ENCODE measurements at regions not wholly inside any gene's neighbourhood (a gene's known extent, or its start where the extent isn't known, plus 50 kb on each side); places are given as distances from the start of the nearest gene placed in this dataset.

DNA sequence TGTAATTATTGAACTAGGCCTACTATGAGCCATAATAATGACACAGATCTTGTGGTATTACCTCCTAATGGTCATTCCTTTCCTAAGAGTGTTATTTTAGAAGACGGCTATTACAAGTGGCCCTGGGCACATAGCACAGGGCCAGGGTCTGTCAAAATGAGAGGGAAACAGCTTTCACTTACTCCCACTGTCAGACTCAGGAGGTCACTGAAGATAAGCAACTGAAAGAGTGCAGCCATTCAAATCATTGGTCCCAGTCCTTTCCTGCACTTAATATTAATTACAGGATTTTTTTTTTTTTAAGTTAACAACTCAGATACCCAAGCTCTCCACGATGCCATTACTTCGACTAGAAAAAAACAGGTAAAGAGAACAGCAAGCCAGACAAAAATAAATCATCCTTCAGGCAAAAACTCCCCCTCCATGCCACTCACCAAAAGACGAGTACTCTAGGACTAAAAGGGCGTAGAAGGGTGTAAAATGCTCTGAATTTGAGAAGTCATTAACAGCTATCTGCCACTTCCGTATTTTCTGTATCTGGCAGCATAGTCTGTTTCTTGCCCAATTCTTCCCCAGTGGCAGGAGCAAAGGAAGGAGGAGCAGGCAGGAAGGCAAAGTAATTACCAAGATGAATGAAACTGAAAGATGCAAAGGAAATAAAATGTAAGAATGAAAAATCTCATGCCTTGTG, 87.4 kb downstream of the ZNF608 start:
- no peak for ATAC-seq
- H3K9me3 Mint-ChIP-seq (ENCODE audit: low read depth) = no peaks in the 10 kb centered on the region
- CTCF ChIA-PET = no interaction called here
- H3K27ac Mint-ChIP-seq = no peak overlapping the region
- no peaks in the 10 kb centered on the region for H3K4me1 Mint-ChIP-seq
- no peaks in the 10 kb centered on the region for H3K27me3 Mint-ChIP-seq
- DNase-seq = no peak
- H3K36me3 Mint-ChIP-seq = no peaks in the 10 kb centered on the region
- H3K4me3 Mint-ChIP-seq = no peak overlapping the region

DNA sequence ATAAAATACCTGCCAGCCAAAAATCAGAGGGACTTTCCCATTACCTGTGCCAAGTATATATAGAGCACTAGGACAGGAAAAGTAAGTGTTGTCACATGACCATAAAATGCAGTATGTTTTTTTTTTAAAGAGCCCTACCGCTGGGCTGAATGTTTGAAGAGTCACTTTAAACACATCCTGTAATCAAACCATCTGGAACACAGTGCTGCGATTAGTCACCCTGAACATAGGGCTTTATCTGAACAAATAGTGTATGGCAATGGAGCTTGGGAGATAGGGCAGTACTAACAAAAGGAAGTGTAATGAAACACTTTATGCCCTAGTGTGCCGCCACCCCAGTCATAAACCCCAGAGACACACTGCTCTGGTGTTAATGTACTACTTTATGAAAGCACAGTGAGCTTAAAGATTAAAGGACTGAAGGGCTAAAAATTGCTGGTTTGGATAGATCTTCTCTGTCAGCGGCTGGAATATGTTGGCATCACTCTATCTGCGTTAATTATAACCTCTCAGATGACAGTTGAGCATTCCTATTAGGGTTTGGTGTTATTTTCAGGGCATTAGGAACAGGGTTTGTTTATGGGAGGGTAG, 90.4 kb downstream of the ZNF608 start:
- Mint-ChIP-seq H3K4me1 (peaks cover 4% of the 10 kb centered on the region), H3K4me3 (no peak overlapping the region), H3K36me3 (peaks cover 2% of the 10 kb centered on the region), H3K27ac (no peak overlapping the region), H3K9me3 (ENCODE audit: low read depth) (no peaks in the 10 kb centered on the region), H3K27me3 (peaks cover 27% of the 10 kb centered on the region)
- ATAC-seq (no peak), DNase-seq (no peak)
- CTCF ChIA-PET = no interaction called here

DNA sequence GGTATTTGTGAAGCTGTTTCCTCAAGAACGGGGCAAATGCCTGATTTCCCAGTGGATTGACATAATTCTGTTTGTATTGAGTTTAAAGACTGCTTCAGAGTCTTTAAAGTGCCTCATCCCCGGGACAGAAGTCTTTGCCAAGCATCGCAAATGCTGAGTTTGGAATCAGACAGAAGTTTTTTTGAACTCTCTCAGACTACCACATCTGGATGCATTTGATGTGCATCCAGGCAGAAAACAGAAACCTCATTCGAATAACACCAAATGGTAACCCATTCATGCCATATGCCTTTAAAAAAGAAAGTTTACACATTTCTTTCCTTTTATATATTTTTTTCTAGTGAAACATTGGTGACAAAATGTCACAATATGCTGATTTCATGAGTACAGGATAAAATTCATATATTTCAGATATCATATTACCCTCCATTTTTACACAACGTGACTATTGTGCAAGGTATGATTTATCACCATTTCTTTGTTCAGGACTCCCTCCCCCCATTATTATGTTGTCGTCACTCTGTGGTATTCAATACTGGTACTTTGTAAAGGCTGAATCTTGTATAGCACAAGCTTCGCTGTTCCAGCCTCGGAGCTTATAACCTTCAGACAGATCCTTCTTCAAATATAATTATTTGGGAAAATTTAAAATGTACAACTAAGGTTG, 91.1 kb downstream of the ZNF608 start:
- CTCF ChIA-PET = no interaction called here

GRCh38 chr5:124654418-124654817, 92.0 kb downstream of the ZNF608 start:
- CTCF ChIA-PET = interaction anchor here (0.6 kb wide), 1 partner anchor 79 kb away, joined by 3 read pairs; no protein-coding TSS in a partner anchor
- Mint-ChIP-seq H3K4me1 (peaks cover 14% of the 10 kb centered on the region), H3K27ac (no peak overlapping the region), H3K36me3 (peaks cover 3% of the 10 kb centered on the region), H3K9me3 (ENCODE audit: low read depth) (no peaks in the 10 kb centered on the region), H3K27me3 (peaks cover 37% of the 10 kb centered on the region), H3K4me3 (no peak overlapping the region)
- ATAC-seq (no peak), DNase-seq (no peak)

More for the DNA sequence above, 91.1 kb downstream of the ZNF608 start:
- ATAC-seq (no peak), DNase-seq (no peak)
- Mint-ChIP-seq H3K27me3 (peaks cover 29% of the 10 kb centered on the region), H3K27ac (no peak overlapping the region), H3K4me1 (peaks cover 4% of the 10 kb centered on the region), H3K4me3 (no peak overlapping the region), H3K9me3 (ENCODE audit: low read depth) (no peaks in the 10 kb centered on the region), H3K36me3 (peaks cover 2% of the 10 kb centered on the region)

GRCh38 chr5:124653666-124654065, 92.8 kb downstream of the ZNF608 start:
- H3K27ac Mint-ChIP-seq = no peak overlapping the region
- H3K4me1 Mint-ChIP-seq = peaks cover 19% of the 10 kb centered on the region
- no peak overlapping the region for H3K4me3 Mint-ChIP-seq
- H3K27me3 Mint-ChIP-seq = peaks cover 41% of the 10 kb centered on the region
- no peaks in the 10 kb centered on the region for H3K9me3 Mint-ChIP-seq (ENCODE audit: low read depth)
- CTCF ChIA-PET = no interaction called here
- DNase-seq (no peak), ATAC-seq (no peak)
- H3K36me3 Mint-ChIP-seq = peaks cover 3% of the 10 kb centered on the region

DNA sequence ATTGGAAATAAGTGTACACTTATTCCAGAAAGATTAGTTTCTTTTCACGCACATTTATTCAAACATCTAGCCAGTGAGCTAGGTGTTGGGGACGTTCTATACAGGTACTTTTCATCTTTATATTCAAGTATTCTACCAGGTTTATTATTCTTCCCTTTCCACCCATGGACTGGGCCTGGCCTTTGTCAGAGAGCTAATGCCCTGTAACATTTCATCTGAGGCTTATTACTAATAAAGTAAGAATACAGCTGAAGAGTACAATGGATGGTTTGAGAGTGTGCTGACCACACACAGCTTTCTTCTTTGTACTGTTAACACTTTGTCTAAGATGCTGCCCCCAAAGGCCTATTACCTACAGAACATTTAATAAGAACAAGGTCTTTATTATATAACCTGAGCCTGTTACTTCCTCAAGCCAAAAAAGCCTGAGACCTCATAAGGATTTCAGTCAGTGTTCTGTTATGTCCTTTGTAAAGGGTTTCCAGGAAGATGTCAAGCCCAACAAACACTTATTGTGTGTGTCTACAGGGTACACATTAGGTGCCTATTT, 93.5 kb downstream of the ZNF608 start:
- H3K9me3 Mint-ChIP-seq (ENCODE audit: low read depth) = no peaks in the 10 kb centered on the region
- ATAC-seq = no peak
- peaks cover 19% of the 10 kb centered on the region for H3K4me1 Mint-ChIP-seq
- no peak for DNase-seq
- CTCF ChIA-PET = no interaction called here
- peaks cover 3% of the 10 kb centered on the region for H3K36me3 Mint-ChIP-seq
- no peak overlapping the region for H3K27ac Mint-ChIP-seq
- H3K27me3 Mint-ChIP-seq = peaks cover 41% of the 10 kb centered on the region
- H3K4me3 Mint-ChIP-seq = no peak overlapping the region

DNA sequence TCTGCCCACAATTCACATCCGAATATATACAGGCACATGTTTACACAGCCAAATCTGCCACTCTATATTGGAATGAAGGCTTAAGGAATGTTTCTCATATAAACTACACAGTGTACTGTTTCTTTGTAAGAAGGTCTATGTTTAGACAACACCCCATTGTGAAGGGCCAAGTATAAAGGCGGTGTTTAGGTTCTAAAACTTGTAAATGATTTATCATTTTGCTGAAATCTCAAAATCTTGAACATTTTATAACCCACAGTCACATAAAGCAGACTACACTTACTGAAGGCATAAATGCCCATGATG, 94.0 kb downstream of the ZNF608 start:
- DNase-seq = no peak
- Mint-ChIP-seq H3K27ac (no peak overlapping the region), H3K27me3 (peaks cover 43% of the 10 kb centered on the region), H3K36me3 (peaks cover 5% of the 10 kb centered on the region), H3K4me1 (peaks cover 21% of the 10 kb centered on the region), H3K9me3 (ENCODE audit: low read depth) (no peaks in the 10 kb centered on the region), H3K4me3 (no peak overlapping the region)
- no peak for ATAC-seq
- CTCF ChIA-PET = no interaction called here

DNA sequence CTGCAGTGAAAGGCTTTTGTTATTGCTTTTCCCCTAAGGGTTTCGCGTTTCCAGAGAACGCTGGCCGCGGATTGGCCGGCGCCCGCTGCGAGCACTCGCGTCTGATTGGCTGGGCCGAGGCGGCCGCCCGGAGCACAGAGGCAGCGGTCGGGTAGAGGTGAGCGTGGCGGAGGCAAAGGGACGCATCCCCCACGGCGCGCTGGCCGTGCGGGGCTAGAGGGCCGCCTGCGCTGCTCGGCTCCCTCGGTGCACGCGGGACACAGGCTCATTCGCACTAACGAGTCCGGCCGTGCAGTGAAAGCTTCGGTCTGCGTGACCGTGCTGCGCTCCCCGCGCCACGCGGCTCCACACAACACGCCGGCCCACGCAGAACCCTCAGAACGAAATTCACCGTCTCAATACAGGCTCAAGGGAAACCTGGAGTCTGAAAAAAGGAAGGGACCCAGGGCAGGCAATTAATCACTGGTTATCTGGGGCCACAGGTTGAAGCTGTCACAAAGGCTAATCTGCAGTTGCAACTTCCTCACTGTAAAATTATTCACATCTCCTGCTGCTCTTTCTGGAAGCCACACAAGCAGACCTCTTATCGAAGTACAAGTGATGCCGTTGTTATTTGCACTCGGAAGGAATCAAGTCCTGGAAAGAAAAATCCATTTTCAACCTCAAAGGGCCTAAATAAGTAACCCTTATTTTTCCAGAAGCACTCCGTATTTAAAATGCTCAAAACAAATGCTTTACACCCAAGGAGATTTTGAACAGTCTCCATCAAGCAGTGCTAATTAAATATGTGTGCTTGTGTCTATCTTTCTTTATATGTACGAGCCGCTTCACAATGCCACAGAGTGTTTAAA, 94.6 kb downstream of the ZNF608 start:
- Mint-ChIP-seq H3K9me3 (ENCODE audit: low read depth) (no peaks in the 10 kb centered on the region), H3K4me1 (peaks cover 22% of the 10 kb centered on the region), H3K36me3 (peaks cover 5% of the 10 kb centered on the region), H3K27me3 (peaks cover 49% of the 10 kb centered on the region), H3K27ac (no peak overlapping the region), H3K4me3 (no peak overlapping the region)
- ATAC-seq (no peak), DNase-seq (no peak)
- CTCF ChIA-PET = no interaction called here

GRCh38 chr5:124650951-124651662, 95.3 kb downstream of the ZNF608 start:
- ATAC-seq (no peak), DNase-seq (no peak)
- H3K27me3 Mint-ChIP-seq = peaks cover 52% of the 10 kb centered on the region
- H3K9me3 Mint-ChIP-seq (ENCODE audit: low read depth) = no peaks in the 10 kb centered on the region
- no peak overlapping the region for H3K4me3 Mint-ChIP-seq
- peaks cover 22% of the 10 kb centered on the region for H3K4me1 Mint-ChIP-seq
- H3K36me3 Mint-ChIP-seq = peaks cover 5% of the 10 kb centered on the region
- no peak overlapping the region for H3K27ac Mint-ChIP-seq
- CTCF ChIA-PET = no interaction called here

GRCh38 chr5:124650147-124650561, 96.3 kb downstream of the ZNF608 start:
- H3K36me3 Mint-ChIP-seq = peaks cover 5% of the 10 kb centered on the region
- H3K4me1 Mint-ChIP-seq = peaks cover 22% of the 10 kb centered on the region
- no peak overlapping the region for H3K27ac Mint-ChIP-seq
- DNase-seq (no peak), ATAC-seq (no peak)
- CTCF ChIA-PET = no interaction called here
- no peaks in the 10 kb centered on the region for H3K9me3 Mint-ChIP-seq (ENCODE audit: low read depth)
- no peak overlapping the region for H3K4me3 Mint-ChIP-seq
- peaks cover 52% of the 10 kb centered on the region for H3K27me3 Mint-ChIP-seq

- Mint-ChIP-seq H3K9me3 (ENCODE audit: low read depth) (no peaks in the 10 kb centered on the region), H3K27ac (peak overlapping the region; percentile 76), H3K27me3 (peaks cover 52% of the 10 kb centered on the region), H3K4me3 (peak overlapping the region; percentile 38), H3K4me1 (peaks cover 22% of the 10 kb centered on the region), H3K36me3 (peaks cover 5% of the 10 kb centered on the region)
- CTCF ChIA-PET = no interaction called here
- DNase-seq (peak; percentile 85), ATAC-seq (peak; percentile 93)
Measured at GRCh38 chr5:124649491-124650146, 96.8 kb downstream of the ZNF608 start.

- no peak overlapping the region for H3K27ac Mint-ChIP-seq
- peaks cover 52% of the 10 kb centered on the region for H3K27me3 Mint-ChIP-seq
- DNase-seq (no peak), ATAC-seq (no peak)
- H3K9me3 Mint-ChIP-seq (ENCODE audit: low read depth) = no peaks in the 10 kb centered on the region
- no peak overlapping the region for H3K4me3 Mint-ChIP-seq
- H3K36me3 Mint-ChIP-seq = peaks cover 5% of the 10 kb centered on the region
- H3K4me1 Mint-ChIP-seq = peaks cover 22% of the 10 kb centered on the region
- CTCF ChIA-PET = no interaction called here
Measured at GRCh38 chr5:124648902-124649467, 97.5 kb downstream of the ZNF608 start.
